ENCODE measurements at regions not wholly inside any gene's neighbourhood (a gene's known extent, or its start where the extent isn't known, plus 50 kb on each side); places are given as distances from the start of the nearest gene placed in this dataset.
A peak's percentile ranks its signal among the peaks of the same experiment; 100 is the strongest.

DNA sequence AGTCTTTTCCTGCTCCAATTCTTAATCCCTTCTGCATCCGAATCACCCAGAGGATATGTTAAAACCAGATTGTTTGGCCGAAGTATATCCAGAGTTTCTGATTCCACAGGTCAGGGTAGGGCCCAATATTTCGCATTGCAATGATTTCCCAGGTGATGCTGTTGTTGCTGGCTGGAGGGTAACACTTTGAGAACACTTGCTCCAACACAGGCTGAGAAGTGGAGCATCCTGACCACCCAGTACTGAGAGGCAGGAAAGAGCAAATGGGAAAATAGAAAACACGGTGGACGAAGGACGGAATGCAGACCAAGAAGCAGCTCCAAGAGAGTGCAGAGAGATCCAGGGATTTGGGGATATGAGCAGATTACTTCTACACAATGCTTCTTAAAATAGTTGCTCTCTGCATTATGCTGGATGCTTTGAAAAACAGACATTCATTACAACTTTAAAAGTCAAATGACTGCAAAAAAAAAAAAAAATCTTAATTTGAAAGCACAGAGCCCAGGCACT, 362.2 kb upstream of the SLC14A2 start:
- Mint-ChIP-seq H3K4me3 (no peak overlapping the region), H3K9me3 (no peaks in the 10 kb centered on the region), H3K27me3 (no peaks in the 10 kb centered on the region), H3K4me1 (peaks cover 0 to 2% (median 0%) of the 10 kb centered on the region in 3 donors), H3K27ac (no peak overlapping the region), H3K36me3 (no peaks in the 10 kb centered on the region)

DNA sequence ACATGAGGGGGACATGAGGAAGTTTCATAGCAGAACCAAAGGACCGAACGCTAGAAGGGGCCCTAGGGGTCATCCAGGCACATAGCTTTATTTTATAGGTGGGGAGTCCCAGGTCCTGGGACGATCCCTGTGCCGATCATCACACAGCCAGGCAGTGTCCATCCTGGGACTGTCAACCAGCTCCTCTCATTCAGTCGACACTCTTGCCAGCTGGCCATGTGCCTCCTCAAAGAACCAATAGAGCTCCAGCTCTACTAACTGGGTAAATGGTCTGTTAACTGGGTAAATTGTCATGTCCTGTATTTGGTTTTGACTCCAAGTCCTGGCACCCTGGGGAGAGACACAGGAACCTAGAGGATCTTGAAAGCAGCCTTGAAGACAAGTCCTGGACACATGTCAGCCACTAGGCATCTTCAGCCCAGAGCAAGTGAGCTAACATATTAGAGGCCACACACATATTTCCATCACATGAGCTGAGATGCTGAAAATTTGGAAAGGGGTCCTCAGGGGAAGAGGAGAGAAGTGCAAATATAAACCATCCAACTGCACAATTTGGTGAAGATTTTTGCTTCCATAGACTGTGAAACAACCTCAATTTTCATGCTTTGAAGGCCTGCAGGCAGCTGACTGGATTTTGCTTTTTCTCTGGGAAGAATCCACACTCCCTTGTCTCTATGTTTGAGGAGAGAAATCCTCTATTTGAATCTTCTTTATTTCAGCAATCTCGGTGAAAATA, 361.1 kb upstream of the SLC14A2 start:
- no peak overlapping the region for H3K27ac Mint-ChIP-seq
- H3K36me3 Mint-ChIP-seq, result no peaks in the 10 kb centered on the region
- no peaks in the 10 kb centered on the region for H3K9me3 Mint-ChIP-seq
- H3K27me3 Mint-ChIP-seq, result no peaks in the 10 kb centered on the region
- no peak overlapping the region for H3K4me3 Mint-ChIP-seq
- H3K4me1 Mint-ChIP-seq, result peaks cover 0 to 2% (median 0%) of the 10 kb centered on the region in 3 donors

DNA sequence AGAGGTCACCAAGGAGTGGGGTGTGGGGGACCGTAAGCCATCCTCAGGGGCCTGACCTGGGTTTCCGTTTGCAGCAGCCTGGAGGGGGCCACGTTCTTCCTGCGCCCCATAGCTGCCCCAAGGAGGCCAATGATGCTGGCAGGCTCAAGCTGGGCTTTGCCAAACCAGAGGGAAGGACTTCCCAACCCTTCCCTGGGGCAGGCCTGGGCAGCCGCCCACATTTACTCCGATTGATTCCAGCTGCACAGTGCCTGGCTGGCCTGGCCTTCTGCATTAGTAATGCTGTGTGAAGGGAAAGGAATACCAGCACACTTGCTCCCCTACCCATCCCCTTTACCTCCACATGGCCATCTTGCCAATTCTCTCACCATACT, 360.6 kb upstream of the SLC14A2 start:
- Mint-ChIP-seq H3K9me3 (no peaks in the 10 kb centered on the region), H3K27ac (no peak overlapping the region), H3K4me3 (no peak overlapping the region), H3K27me3 (no peaks in the 10 kb centered on the region), H3K36me3 (no peaks in the 10 kb centered on the region), H3K4me1 (peaks cover 0 to 2% (median 0%) of the 10 kb centered on the region in 3 donors)

DNA sequence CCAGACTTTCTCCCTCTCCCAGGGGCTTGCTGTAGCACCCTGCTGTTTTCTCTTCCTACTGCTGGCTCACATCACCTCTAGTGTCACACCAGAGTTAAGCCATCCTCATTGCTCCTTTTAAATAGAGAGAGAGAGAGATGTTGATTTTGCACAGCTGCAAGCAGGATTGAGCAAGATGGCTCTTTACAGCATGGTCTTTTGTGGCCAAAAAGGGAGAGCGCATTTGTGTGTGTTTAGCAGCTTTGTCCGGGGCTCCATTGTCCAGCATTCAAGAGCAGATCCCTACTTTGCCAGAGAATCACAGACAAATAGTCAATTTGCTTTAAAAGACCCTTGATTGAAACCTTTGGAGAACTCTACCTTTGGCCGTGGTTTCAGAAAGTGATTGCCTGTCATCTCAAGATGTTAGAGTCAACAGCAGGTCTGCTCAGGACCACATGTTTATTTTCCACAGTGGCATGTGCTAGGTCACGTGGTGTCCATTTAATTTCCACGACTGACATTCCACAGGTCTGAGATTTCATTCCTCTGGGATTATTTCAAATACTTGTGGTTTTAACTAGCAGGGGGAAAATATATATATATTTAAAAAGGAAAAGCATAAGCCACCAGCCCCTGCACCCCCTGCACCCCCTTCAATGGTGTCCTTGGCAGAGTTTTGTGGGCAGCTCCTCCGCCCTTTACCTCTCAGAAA, 359.9 kb upstream of the SLC14A2 start:
- Mint-ChIP-seq H3K27ac (no peak overlapping the region), H3K9me3 (no peaks in the 10 kb centered on the region), H3K27me3 (no peaks in the 10 kb centered on the region), H3K36me3 (no peaks in the 10 kb centered on the region), H3K4me3 (no peak overlapping the region), H3K4me1 (peaks cover 0 to 2% (median 0%) of the 10 kb centered on the region in 3 donors)

DNA sequence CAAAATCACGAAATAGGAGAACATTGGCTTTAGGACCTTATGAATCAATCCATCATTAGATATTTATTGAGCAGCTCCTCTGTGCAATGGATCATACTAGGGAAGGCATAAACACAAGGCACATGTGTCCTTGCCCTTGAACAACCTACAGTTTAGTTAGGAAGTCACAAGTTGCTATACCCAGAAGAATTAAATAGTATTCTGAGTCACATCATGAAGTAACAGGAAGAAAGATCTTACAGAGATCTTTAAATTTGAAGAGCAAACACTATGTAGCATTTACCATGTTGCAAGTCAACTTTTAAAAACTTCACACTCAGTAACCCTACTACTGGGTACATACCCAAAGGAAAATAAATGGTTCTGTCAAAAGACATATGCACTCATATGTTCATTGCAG, 355.2 kb upstream of the SLC14A2 start:
- no peaks in the 10 kb centered on the region for H3K36me3 Mint-ChIP-seq
- H3K27ac Mint-ChIP-seq, result no peak overlapping the region
- H3K9me3 Mint-ChIP-seq, result no peaks in the 10 kb centered on the region
- peaks cover 1% of the 10 kb centered on the region for H3K27me3 Mint-ChIP-seq
- H3K4me1 Mint-ChIP-seq, result no peaks in the 10 kb centered on the region
- no peak overlapping the region for H3K4me3 Mint-ChIP-seq

DNA sequence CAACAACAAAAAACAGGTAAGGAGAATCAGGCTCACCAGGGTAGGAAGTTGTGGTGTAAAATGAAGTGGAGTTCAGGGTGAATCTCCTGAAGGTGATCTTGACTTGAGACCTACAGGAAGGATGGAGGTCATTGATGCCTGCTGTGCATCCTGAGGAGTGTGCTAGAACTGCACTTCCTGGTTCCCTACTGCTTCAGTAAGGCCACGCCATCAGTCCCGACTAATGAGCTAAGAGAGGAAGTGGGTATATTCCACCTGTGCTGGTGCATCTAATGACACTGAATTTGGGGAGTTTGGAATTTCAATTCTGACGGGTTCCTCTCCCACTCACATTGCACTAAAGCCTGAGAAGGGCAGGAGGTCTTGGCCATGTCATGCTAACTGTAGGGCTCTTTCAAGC, 349.3 kb upstream of the SLC14A2 start:
- peaks cover 0 to 1% (median 0%) of the 10 kb centered on the region in 3 donors for H3K4me1 Mint-ChIP-seq
- H3K36me3 Mint-ChIP-seq, result no peaks in the 10 kb centered on the region
- peaks cover 4% of the 10 kb centered on the region for H3K27me3 Mint-ChIP-seq
- H3K9me3 Mint-ChIP-seq, result peaks cover 0 to under 1% (median 0%) of the 10 kb centered on the region in 3 donors
- no peak overlapping the region for H3K27ac Mint-ChIP-seq
- H3K4me3 Mint-ChIP-seq, result no peak overlapping the region

DNA sequence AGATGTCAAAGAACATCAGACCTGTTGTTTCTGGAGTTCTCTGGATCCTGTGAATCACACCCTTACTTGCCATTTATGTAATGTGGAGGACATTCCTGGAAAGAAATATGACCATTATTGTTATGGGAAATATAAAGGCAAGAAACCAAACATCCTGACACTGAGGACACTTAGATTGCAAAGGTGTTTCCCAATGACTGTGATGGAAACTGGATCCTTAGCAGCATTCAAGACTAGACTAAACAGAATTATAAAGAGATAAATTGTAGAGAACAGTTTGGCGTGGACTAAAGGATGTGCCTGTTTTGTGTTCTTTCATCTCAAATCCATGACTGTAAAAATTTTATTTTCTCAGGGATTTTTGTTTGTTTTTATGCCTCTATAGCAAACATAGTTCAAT, 347.7 kb upstream of the SLC14A2 start:
- no peak overlapping the region for H3K4me3 Mint-ChIP-seq
- no peak overlapping the region for H3K27ac Mint-ChIP-seq
- no peaks in the 10 kb centered on the region for H3K36me3 Mint-ChIP-seq
- peaks cover 4% of the 10 kb centered on the region for H3K27me3 Mint-ChIP-seq
- H3K9me3 Mint-ChIP-seq, result peaks cover 1 to 3% (median 3%) of the 10 kb centered on the region in 3 donors
- H3K4me1 Mint-ChIP-seq, result peaks cover 0 to 1% (median 0%) of the 10 kb centered on the region in 3 donors

DNA sequence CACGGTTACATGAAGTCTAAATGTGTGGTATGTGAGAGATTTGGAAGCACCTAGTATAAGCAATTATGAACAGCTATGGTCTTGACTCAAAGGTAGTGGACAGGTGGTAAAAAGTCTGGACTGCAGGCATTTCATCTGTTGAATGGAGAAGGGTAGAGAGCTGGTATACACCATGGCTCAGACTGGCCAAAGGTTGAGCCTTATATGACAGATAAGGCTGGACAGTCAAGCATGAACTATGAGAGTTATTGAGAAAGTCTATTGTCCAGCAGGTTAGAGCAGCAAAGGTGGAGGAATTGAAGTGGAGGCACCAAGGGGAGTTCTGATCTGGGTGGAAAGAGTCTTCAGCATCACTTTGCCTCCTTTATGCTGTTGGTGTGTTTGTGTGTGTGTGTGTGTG, 346.7 kb upstream of the SLC14A2 start:
- H3K27me3 Mint-ChIP-seq, result peaks cover 4% of the 10 kb centered on the region
- no peak overlapping the region for H3K27ac Mint-ChIP-seq
- no peak overlapping the region for H3K4me3 Mint-ChIP-seq
- H3K4me1 Mint-ChIP-seq, result peaks cover 0 to 1% (median 0%) of the 10 kb centered on the region in 3 donors
- H3K36me3 Mint-ChIP-seq, result no peaks in the 10 kb centered on the region
- H3K9me3 Mint-ChIP-seq, result peaks cover 1 to 3% (median 3%) of the 10 kb centered on the region in 3 donors

DNA sequence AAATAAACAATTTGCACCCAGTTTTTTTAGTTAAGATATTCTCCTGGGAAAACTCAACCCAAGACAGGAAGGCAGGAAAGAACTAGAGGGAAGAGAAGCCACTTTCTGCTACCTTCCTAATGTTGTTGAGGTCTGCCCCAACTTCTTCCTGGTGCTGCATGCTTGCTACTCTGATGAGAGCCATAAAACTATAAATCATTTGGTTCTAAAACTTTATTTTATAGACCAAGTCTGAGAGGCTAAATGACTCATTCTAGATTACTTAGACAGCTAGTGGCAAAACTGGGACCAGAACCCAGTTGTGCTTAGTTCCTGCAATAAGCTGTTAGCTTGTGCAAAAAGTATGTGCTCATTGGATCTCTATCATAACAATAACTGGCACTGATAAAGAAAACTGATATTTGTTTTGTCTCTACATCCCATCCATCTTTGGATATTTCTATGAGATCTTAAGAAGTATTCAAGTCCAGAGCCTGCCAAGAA, 344.9 kb upstream of the SLC14A2 start:
- Mint-ChIP-seq H3K4me1 (peaks cover 0 to 1% (median 0%) of the 10 kb centered on the region in 3 donors), H3K36me3 (no peaks in the 10 kb centered on the region), H3K27ac (no peak overlapping the region), H3K9me3 (peaks cover 3 to 6% (median 3%) of the 10 kb centered on the region in 3 donors), H3K4me3 (no peak overlapping the region), H3K27me3 (peaks cover 2% of the 10 kb centered on the region)

DNA sequence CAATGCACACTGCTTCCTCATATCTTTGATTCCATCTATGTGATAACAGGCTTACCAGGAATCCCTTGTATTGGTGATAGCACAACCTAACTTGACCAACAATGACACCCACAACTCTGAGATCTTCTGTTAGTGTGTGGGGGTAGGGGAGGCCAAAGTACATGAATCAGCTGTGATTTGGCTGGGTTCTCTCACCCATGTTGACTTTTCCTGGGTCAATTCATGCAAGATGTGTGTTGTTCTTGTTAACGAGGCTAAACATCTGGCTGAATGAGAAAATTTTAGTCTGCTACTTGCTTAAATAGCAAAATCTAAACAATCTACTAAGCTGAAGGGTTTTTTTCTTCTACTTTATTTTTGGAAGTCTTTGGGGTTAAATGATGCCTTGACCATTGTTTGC, 341.2 kb upstream of the SLC14A2 start:
- H3K9me3 Mint-ChIP-seq, result peaks cover 3 to 13% (median 5%) of the 10 kb centered on the region in 3 donors
- no peak overlapping the region for H3K4me3 Mint-ChIP-seq
- no peaks in the 10 kb centered on the region for H3K4me1 Mint-ChIP-seq
- peaks cover 3% of the 10 kb centered on the region for H3K36me3 Mint-ChIP-seq
- H3K27me3 Mint-ChIP-seq, result peaks cover 2% of the 10 kb centered on the region
- H3K27ac Mint-ChIP-seq, result no peak overlapping the region

DNA sequence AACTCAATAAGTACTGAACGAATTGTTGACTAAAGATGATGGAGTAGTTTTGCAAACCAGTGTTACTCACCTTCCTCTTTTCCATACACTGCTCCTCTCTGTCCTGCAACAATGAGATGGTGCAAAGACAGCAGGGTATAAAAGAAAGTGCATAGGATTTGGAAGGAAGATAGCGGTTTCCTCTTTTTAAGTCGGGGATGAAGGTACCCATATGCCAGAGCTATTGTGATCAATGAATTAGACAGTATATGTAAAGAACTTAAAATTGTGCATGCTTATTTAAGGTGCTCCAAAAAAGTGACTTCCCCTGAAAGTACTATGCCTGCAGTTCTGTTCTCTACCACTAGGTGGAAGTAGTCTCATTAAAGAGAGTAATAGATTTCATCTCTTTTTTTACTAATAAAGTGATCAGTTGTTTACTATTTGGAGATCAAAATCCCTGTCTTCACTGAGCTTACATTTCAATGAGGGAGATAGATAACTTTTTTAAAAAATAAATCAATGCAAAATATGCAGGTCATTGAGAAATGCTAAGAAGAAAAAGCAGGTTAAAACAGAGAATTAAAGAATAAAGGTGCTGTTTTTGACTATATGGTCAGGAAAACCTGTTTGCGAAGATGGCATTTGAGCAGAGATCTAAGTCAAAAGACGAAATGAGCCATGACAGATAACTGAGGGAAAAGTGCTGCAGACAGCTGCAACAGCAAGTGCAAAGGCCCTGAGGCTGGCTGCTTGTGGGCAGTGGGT, 339.7 kb upstream of the SLC14A2 start:
- H3K36me3 Mint-ChIP-seq, result peaks cover 3% of the 10 kb centered on the region

DNA sequence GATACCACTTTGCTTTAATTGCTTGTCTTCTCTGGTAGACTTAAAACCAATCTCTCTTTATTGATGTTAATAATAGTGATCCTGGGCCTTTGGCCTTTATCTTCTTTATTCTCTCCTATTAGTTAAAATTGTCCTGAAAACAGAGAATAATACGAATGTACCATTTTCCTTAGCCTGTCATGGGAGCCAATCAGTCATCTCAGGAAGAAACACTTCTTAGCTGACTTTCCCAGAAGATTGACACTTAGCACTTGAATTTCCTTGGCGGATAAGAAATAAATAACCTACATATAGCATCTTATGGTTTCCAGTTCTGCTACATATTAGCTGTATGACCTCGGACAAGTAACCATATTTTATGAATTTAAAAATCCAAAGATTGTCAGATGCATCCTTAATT, 338.4 kb upstream of the SLC14A2 start:
- peaks cover 4% of the 10 kb centered on the region for H3K27me3 Mint-ChIP-seq
- H3K4me1 Mint-ChIP-seq, result peaks cover 0 to 2% (median 0%) of the 10 kb centered on the region in 3 donors
- H3K4me3 Mint-ChIP-seq, result no peak overlapping the region
- H3K36me3 Mint-ChIP-seq, result peaks cover 3% of the 10 kb centered on the region
- no peak overlapping the region for H3K27ac Mint-ChIP-seq
- H3K9me3 Mint-ChIP-seq, result peaks cover 0 to 9% (median 5%) of the 10 kb centered on the region in 3 donors

More for the DNA sequence above, 339.7 kb upstream of the SLC14A2 start:
- Mint-ChIP-seq H3K27ac (no peak overlapping the region), H3K27me3 (peaks cover 2% of the 10 kb centered on the region), H3K9me3 (peaks cover 3 to 13% (median 5%) of the 10 kb centered on the region in 3 donors), H3K4me3 (no peak overlapping the region), H3K4me1 (no peaks in the 10 kb centered on the region)

DNA sequence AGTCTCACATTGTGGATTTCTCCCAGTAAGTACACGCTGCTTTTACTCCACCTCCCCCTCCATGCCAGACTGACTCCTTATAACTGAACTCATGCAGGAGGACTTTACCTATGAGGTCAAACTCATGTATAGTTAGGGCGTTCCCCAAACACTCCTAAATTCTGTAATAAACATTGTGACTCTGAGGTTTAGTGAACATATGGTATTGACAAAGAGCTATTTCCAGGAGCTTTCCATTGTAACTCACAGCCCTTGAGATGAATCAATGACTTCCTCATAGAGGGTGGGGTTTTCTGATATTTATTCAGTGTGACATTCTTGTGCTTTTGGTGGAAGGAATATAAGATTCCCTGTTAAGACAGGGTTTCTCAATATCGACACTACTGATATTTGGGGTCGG, 337.4 kb upstream of the SLC14A2 start:
- no peak overlapping the region for H3K27ac Mint-ChIP-seq
- H3K4me3 Mint-ChIP-seq, result no peak overlapping the region
- peaks cover 3% of the 10 kb centered on the region for H3K36me3 Mint-ChIP-seq
- peaks cover 0 to 9% (median 4%) of the 10 kb centered on the region in 3 donors for H3K9me3 Mint-ChIP-seq
- H3K27me3 Mint-ChIP-seq, result peaks cover 4% of the 10 kb centered on the region
- peaks cover 0 to 2% (median 0%) of the 10 kb centered on the region in 3 donors for H3K4me1 Mint-ChIP-seq

DNA sequence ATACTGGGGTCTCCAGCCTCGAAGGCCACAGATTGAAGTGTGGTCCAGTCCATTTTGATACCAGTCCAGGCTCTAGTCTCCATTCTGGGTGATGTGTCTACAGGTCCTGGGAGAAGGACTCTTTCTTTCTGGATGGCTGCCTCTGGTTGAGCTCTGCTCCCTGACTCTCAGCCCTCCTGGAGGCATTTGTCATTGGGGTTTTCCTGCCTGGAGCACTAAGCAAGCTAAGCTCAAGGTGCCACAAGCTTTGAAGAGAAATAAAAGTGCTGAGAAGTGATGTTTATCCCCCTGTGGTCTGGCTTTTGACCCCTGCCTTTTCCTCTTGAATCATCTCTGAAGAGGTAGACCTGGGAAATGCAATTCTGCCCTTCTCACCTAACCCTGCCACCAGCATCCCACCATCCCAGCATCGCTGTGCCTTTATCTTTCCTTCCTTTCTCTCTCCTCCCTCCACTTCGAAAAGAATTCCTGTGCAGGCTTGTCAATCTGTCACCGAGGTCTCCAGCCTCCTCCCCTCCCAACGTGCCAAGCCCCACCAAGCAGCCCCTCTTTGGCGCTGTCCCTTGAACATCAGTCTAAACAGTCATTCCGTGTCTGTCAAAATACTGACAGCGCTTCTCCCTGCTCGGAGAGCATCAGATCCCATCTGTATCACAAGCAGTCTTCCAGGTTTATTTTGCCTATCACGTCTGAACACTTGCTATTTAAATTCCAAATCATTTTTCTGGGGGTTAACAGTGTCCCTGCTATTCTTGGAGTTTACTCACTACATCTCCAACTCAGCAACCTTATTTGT, 334.6 kb upstream of the SLC14A2 start:
- Mint-ChIP-seq H3K27ac (peak overlapping the region in 1 of 3 donors; percentile 21), H3K36me3 (peaks cover 1% of the 10 kb centered on the region), H3K27me3 (peaks cover 4% of the 10 kb centered on the region), H3K4me1 (peaks cover 0 to 2% (median 0%) of the 10 kb centered on the region in 3 donors), H3K4me3 (no peak overlapping the region), H3K9me3 (peaks cover 0 to 3% (median 0%) of the 10 kb centered on the region in 3 donors)
